ENCODE measurements at regions not wholly inside any gene's neighbourhood (a gene's known extent, or its start where the extent isn't known, plus 50 kb on each side); places are given as distances from the start of the nearest gene placed in this dataset.
A peak's percentile ranks its signal among the peaks of the same experiment; 100 is the strongest.
"Not testable (repeated sequence)": the region's sequence is repeated elsewhere in the genome, so short reads cannot be mapped to it uniquely, and the experiment has no call there.

- no peak for DNase-seq (ENCODE audit: low spot score)
Observed at GRCh38 chr13:85601526-85601925, 197.7 kb downstream of the SLITRK6 start.

- DNase-seq (ENCODE audit: low spot score): no peak
Observed at GRCh38 chr13:85597790-85598500, 201.3 kb downstream of the SLITRK6 start.

GRCh38 chr13:85592211-85592610 is 207.0 kb downstream of the SLITRK6 start:
- DNase-seq (ENCODE audit: low spot score): no peak

GRCh38 chr13:85590231-85590931 is 208.8 kb downstream of the SLITRK6 start:
- no peak for DNase-seq (ENCODE audit: low spot score)

GRCh38 chr13:85589021-85589420 is 210.2 kb downstream of the SLITRK6 start:
- no peak for DNase-seq (ENCODE audit: low spot score)

GRCh38 chr13:85588359-85588758 is 210.9 kb downstream of the SLITRK6 start:
- DNase-seq (ENCODE audit: low spot score): peak; percentile 11

- DNase-seq (ENCODE audit: low spot score): no peak
Observed at GRCh38 chr13:85586856-85587255, 212.4 kb downstream of the SLITRK6 start.

GRCh38 chr13:85586422-85586831 is 212.8 kb downstream of the SLITRK6 start:
- DNase-seq (ENCODE audit: low spot score): no peak

- DNase-seq (ENCODE audit: low spot score): no peak
Observed at GRCh38 chr13:85582890-85583289, 216.3 kb downstream of the SLITRK6 start.

GRCh38 chr13:85575110-85575509 is 224.1 kb downstream of the SLITRK6 start:
- DNase-seq (ENCODE audit: low spot score): no peak

GRCh38 chr13:85567909-85568308 is 231.3 kb downstream of the SLITRK6 start:
- DNase-seq (ENCODE audit: low spot score): peak; percentile 26

GRCh38 chr13:85565652-85566051 is 233.6 kb downstream of the SLITRK6 start:
- DNase-seq (ENCODE audit: low spot score): no peak

- DNase-seq (ENCODE audit: low spot score): no peak
Observed at GRCh38 chr13:85564598-85564997, 234.6 kb downstream of the SLITRK6 start.

GRCh38 chr13:85562282-85562681 is 236.9 kb downstream of the SLITRK6 start:
- DNase-seq (ENCODE audit: low spot score): no peak

- DNase-seq (ENCODE audit: low spot score): no peak
Observed at GRCh38 chr13:85557691-85558467, 241.3 kb downstream of the SLITRK6 start.

- no peak for DNase-seq (ENCODE audit: low spot score)
Observed at GRCh38 chr13:85551012-85551411, 248.2 kb downstream of the SLITRK6 start.

GRCh38 chr13:85549819-85550218 is 249.4 kb downstream of the SLITRK6 start:
- no peak for DNase-seq (ENCODE audit: low spot score)

GRCh38 chr13:85548845-85549244 is 250.4 kb downstream of the SLITRK6 start:
- not testable (repeated sequence) for DNase-seq (ENCODE audit: low spot score)

- DNase-seq (ENCODE audit: low spot score): no peak
Observed at GRCh38 chr13:85545771-85546170, 253.4 kb downstream of the SLITRK6 start.

- no peak for DNase-seq (ENCODE audit: low spot score)
Observed at GRCh38 chr13:85544756-85545155, 254.5 kb downstream of the SLITRK6 start.

GRCh38 chr13:85543144-85543543 is 256.1 kb downstream of the SLITRK6 start:
- DNase-seq (ENCODE audit: low spot score): no peak

GRCh38 chr13:85541476-85541875 is 257.7 kb downstream of the SLITRK6 start:
- DNase-seq (ENCODE audit: low spot score): no peak

- DNase-seq (ENCODE audit: low spot score): no peak
Observed at GRCh38 chr13:85538957-85539356, 260.3 kb downstream of the SLITRK6 start.
